HL-60 (cell line): ENCODE measurements at regions not wholly inside any gene's neighbourhood (a gene's known extent, or its start where the extent isn't known, plus 50 kb on each side); places are given as distances from the start of the nearest gene placed in this dataset.

ENCODE experiments used
- GABPA ChIP-seq: IDR thresholded peaks from 2 replicates; pipeline ENCODE4 v1.6.1; 2012; ENCODE audit warnings: low read depth
- POLR2AphosphoS5 ChIP-seq: IDR thresholded peaks from 2 replicates; pipeline ENCODE4 v1.6.1; 2012; ENCODE audit warnings: low read depth
- TF ChIP-seq, protein P1 (sequence below): IDR thresholded peaks from one replicate; pipeline ENCODE4 v1.5.1; 2011; ENCODE audit warnings: low read length, control low read depth, inconsistent platforms; ENCODE audit not compliant: insufficient read depth
- TF ChIP-seq, protein P2 (sequence below): IDR thresholded peaks from 2 replicates; pipeline ENCODE4 v1.6.1; 2012; ENCODE audit warnings: low read depth; ENCODE audit not compliant: insufficient replicate concordance

DNA sequence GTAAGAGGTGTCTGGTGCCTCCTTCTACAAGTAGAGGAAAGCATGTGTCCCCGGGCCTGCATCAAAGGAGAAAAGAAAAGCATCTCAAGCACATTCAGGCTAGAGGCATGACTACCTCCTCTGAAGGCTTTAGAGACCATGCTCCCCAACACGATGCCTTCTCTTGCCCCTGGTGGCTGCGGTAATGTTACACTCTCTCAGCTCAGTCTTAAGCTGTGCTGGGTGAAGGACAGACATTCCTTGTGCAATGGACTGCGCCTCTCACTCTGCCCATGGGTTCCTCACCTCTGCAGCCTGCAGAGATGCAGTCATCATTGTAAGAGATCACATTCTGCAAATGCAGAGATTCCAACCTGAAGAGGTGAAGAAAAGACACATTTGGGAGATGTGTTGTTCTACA is 148.2 kb upstream of the HNRNPA3 start:
- TF ChIP-seq, protein P1, sequence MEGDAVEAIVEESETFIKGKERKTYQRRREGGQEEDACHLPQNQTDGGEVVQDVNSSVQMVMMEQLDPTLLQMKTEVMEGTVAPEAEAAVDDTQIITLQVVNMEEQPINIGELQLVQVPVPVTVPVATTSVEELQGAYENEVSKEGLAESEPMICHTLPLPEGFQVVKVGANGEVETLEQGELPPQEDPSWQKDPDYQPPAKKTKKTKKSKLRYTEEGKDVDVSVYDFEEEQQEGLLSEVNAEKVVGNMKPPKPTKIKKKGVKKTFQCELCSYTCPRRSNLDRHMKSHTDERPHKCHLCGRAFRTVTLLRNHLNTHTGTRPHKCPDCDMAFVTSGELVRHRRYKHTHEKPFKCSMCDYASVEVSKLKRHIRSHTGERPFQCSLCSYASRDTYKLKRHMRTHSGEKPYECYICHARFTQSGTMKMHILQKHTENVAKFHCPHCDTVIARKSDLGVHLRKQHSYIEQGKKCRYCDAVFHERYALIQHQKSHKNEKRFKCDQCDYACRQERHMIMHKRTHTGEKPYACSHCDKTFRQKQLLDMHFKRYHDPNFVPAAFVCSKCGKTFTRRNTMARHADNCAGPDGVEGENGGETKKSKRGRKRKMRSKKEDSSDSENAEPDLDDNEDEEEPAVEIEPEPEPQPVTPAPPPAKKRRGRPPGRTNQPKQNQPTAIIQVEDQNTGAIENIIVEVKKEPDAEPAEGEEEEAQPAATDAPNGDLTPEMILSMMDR: no peak
- TF ChIP-seq, protein P2, sequence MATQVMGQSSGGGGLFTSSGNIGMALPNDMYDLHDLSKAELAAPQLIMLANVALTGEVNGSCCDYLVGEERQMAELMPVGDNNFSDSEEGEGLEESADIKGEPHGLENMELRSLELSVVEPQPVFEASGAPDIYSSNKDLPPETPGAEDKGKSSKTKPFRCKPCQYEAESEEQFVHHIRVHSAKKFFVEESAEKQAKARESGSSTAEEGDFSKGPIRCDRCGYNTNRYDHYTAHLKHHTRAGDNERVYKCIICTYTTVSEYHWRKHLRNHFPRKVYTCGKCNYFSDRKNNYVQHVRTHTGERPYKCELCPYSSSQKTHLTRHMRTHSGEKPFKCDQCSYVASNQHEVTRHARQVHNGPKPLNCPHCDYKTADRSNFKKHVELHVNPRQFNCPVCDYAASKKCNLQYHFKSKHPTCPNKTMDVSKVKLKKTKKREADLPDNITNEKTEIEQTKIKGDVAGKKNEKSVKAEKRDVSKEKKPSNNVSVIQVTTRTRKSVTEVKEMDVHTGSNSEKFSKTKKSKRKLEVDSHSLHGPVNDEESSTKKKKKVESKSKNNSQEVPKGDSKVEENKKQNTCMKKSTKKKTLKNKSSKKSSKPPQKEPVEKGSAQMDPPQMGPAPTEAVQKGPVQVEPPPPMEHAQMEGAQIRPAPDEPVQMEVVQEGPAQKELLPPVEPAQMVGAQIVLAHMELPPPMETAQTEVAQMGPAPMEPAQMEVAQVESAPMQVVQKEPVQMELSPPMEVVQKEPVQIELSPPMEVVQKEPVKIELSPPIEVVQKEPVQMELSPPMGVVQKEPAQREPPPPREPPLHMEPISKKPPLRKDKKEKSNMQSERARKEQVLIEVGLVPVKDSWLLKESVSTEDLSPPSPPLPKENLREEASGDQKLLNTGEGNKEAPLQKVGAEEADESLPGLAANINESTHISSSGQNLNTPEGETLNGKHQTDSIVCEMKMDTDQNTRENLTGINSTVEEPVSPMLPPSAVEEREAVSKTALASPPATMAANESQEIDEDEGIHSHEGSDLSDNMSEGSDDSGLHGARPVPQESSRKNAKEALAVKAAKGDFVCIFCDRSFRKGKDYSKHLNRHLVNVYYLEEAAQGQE: no peak
- TF ChIP-seq POLR2AphosphoS5 (no peak), GABPA (no peak)
